Esophagus muscularis mucosa (tissue), 4 donors: ENCODE measurements at regions not wholly inside any gene's neighbourhood (a gene's known extent, or its start where the extent isn't known, plus 50 kb on each side); places are given as distances from the start of the nearest gene placed in this dataset.

Source experiments
- EP300 ChIP-seq: sonication (generic); formaldehyde crosslinking; IDR thresholded peaks from one replicate; pipeline ENCODE4 v1.6.1; 2017; ENCODE audit warnings: antibody characterized with exemption
- POLR2A ChIP-seq: fragments of 450-650 bp; IDR thresholded peaks from one replicate; pipeline ENCODE4 v1.6.1; 2017; ENCODE audit warnings: antibody characterized with exemption, moderate library complexity, mild to moderate bottlenecking, low read depth
- POLR2AphosphoS5 ChIP-seq, 2 donors: sonication (generic); formaldehyde crosslinking; IDR thresholded peaks; one replicate each; pipeline ENCODE4 v1.6.1; 2017; ENCODE audit warnings: antibody characterized with exemption in 2 of 2
- TF ChIP-seq, protein P1 (sequence below), 3 experiments: fragments of 200-600 bp in 2 of 3; fragments of 450-650 bp in 1 of 3; sonication (generic) in 2 of 3; IDR thresholded peaks; one replicate each; pipeline ENCODE4 v1.5.1; 2017 to 2019; ENCODE audit warnings: antibody characterized with exemption in 3 of 3, mild to moderate bottlenecking in 2 of 3, moderate library complexity in 1 of 3

GRCh38 chr15:61339516-61339915 lies 110.4 kb upstream of the RORA start:
- TF ChIP-seq, protein P1, sequence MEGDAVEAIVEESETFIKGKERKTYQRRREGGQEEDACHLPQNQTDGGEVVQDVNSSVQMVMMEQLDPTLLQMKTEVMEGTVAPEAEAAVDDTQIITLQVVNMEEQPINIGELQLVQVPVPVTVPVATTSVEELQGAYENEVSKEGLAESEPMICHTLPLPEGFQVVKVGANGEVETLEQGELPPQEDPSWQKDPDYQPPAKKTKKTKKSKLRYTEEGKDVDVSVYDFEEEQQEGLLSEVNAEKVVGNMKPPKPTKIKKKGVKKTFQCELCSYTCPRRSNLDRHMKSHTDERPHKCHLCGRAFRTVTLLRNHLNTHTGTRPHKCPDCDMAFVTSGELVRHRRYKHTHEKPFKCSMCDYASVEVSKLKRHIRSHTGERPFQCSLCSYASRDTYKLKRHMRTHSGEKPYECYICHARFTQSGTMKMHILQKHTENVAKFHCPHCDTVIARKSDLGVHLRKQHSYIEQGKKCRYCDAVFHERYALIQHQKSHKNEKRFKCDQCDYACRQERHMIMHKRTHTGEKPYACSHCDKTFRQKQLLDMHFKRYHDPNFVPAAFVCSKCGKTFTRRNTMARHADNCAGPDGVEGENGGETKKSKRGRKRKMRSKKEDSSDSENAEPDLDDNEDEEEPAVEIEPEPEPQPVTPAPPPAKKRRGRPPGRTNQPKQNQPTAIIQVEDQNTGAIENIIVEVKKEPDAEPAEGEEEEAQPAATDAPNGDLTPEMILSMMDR (IDR thresholded peaks at IDR 0.05), result no peak
- TF ChIP-seq POLR2A (no peak), POLR2AphosphoS5 (IDR thresholded peaks at IDR 0.05) (no peak), EP300 (no peak)
